Caco-2 (cell line): ENCODE measurements at regions not wholly inside any gene's neighbourhood (a gene's known extent, or its start where the extent isn't known, plus 50 kb on each side); places are given as distances from the start of the nearest gene placed in this dataset.

Experiments used
- BruUV-seq: library from RNA; stranded (reverse); fragments of 400-500 nt; replicated peaks from 2 replicates; lab custom pipeline; 2021; lab: Mats Ljungman, UMichigan
- CTCF ChIA-PET: fragments of 300-600 bp; sonication (Branson Sonifier 250); formaldehyde crosslinking; loops from one replicate; lab custom pipeline; 2022; ENCODE audit warnings: antibody characterized with exemption; lab: Charles Lee
- POLR2A ChIA-PET: fragments of 300-600 bp; sonication (Branson Sonifier 250); formaldehyde crosslinking; loops from one replicate; lab custom pipeline; 2022; ENCODE audit warnings: antibody characterized with exemption; lab: Charles Lee
- DNase-seq, 2 experiments: peaks; one replicate each; pipeline versions ENCODE4 v3.0.0 to v3.0.0-alpha.2; 2020 to 2022
- H3K27me3 ChIP-seq: replicated peaks from 2 replicates; pipeline ENCODE4 v1.6.0; 2011; ENCODE audit warnings: low read length; ENCODE audit not compliant: control insufficient read depth, insufficient read depth
- H3K36me3 ChIP-seq: 2 replicates; pipeline ENCODE4 v1.5.1; 2011; ENCODE audit warnings: low read length; ENCODE audit not compliant: control insufficient read depth, insufficient read depth
- H3K4me1 ChIP-seq: fragments of 250-450 bp; sonication (Bioruptor Pico); 2 replicates; pipeline ENCODE4 v1.5.1; 2020; ENCODE audit warnings: mild to moderate bottlenecking
- H3K4me3 ChIP-seq: 2 replicates; pipeline ENCODE4 v1.5.1; 2011; ENCODE audit warnings: low read depth, mild to moderate bottlenecking, control low read depth, low read length
- H3K9me3 ChIP-seq: fragments of 250-450 bp; sonication (Bioruptor Pico); 2 replicates; pipeline ENCODE4 v1.5.1; 2020; ENCODE audit warnings: mild to moderate bottlenecking, moderate library complexity
- H3K27ac Mint-ChIP-seq: one replicate; pipeline ENCODE4 v1.8.0; 2022; ENCODE audit warnings: mixed read lengths; ENCODE audit not compliant: unreplicated experiment
- H3K27me3 Mint-ChIP-seq: one replicate; pipeline ENCODE4 v1.8.0; 2022; ENCODE audit warnings: mixed read lengths; ENCODE audit not compliant: insufficient read depth, unreplicated experiment
- H3K36me3 Mint-ChIP-seq: one replicate; pipeline ENCODE4 v1.8.0; 2022; ENCODE audit warnings: mild to moderate bottlenecking, mixed read lengths; ENCODE audit not compliant: insufficient read depth, unreplicated experiment
- H3K4me1 Mint-ChIP-seq: one replicate; pipeline ENCODE4 v1.8.0; 2022; ENCODE audit warnings: low read depth, mixed read lengths; ENCODE audit not compliant: unreplicated experiment
- H3K4me3 Mint-ChIP-seq: one replicate; pipeline ENCODE4 v1.8.0; 2022; ENCODE audit warnings: mild to moderate bottlenecking, moderate library complexity, mixed read lengths; ENCODE audit not compliant: unreplicated experiment
- H3K9me3 Mint-ChIP-seq: one replicate; pipeline ENCODE4 v1.8.0; 2022; ENCODE audit warnings: mixed read lengths; ENCODE audit not compliant: unreplicated experiment
- intact Hi-C: fragments of 100-400 bp; cut with micrococcal nuclease; formaldehyde crosslinking; loops from one replicate; pipeline ENCODE4 v1.10.0; 2022; ENCODE audit not compliant: unreplicated experiment
- TF ChIP-seq, protein P1 (sequence below), 2 experiments: fragments of 200-600 bp in 1 of 2; IDR thresholded peaks; 1 replicate in 1 of 2; 2 replicates in 1 of 2; pipeline versions ENCODE4 v1.5.1 to v1.8.0; 2011 to 2022; ENCODE audit warnings: antibody characterized with exemption in 1 of 2, control low read depth in 1 of 2, inconsistent platforms in 1 of 2, low read depth in 1 of 2, low read length in 1 of 2, mild to moderate bottlenecking in 1 of 2, moderate library complexity in 1 of 2; ENCODE audit not compliant: insufficient read depth in 1 of 2, severe bottlenecking in 1 of 2, unreplicated experiment in 1 of 2

DNA sequence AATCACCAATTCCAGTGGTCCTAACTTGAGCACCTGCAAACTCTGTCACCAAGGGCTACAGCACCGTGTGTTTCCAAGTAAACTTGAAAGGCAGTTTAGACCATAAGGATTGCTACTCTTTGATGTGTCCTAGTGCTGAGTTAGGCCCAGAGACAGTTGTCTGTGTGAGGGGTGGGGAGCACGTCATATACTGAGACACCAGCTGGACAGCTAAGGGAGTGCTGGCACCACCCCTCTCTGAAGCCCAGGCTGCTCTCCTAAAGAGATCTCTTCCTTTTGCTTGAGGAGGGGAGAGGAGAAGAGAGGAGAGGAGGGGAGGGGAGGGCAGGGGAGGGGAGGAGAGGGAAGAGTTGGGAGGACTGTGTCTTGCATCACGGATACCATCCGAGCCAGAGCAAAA is 218.7 kb upstream of the TACR3 start:
- DNase-seq: no peak

DNA sequence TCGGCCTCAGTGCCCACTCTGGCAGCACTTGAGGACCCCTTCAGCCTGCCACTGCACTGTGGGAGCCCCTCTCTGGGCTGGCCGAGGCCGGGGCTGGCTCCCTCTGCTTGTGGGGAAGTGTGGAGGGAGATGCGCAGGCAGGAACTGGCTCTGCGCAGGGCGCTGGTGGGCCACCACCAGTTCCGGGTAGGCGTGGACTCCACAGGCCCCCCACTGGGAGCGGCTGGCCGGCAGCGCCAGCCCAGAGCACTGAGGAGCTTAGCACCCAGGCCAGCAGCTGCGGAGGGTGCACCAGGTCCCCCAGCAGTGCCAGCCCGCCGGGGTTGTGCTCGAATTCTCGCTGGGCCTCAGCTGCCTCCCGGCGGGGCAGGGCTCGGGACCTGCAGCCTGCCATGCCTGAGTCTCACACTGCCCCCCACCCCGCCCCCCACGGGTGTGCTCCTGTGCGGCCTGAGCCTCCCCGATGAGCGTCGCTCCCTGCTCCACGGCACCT is 216.9 kb upstream of the TACR3 start:
- intact Hi-C loops: loop anchor here (10.0 kb wide), 1 partner anchor 842 kb away; the partner anchor contains the start of gene BDH2
- Mint-ChIP-seq H3K4me3 (no peak overlapping the region), H3K27ac (no peak overlapping the region), H3K9me3 (peaks cover 10% of the 10 kb centered on the region), H3K4me1 (no peaks in the 10 kb centered on the region), H3K36me3 (no peaks in the 10 kb centered on the region), H3K27me3 (no peaks in the 10 kb centered on the region)
- Histone ChIP-seq H3K27me3 (no peaks in the 10 kb centered on the region), H3K4me3 (no peak overlapping the region), H3K9me3 (no peaks in the 10 kb centered on the region), H3K4me1 (no peaks in the 10 kb centered on the region), H3K36me3 (no peaks in the 10 kb centered on the region)
- ChIA-PET CTCF (no interaction called here), POLR2A (no interaction called here)
- DNase-seq: no peak
- no TSS peak for BruUV-seq
- TF ChIP-seq, protein P1, sequence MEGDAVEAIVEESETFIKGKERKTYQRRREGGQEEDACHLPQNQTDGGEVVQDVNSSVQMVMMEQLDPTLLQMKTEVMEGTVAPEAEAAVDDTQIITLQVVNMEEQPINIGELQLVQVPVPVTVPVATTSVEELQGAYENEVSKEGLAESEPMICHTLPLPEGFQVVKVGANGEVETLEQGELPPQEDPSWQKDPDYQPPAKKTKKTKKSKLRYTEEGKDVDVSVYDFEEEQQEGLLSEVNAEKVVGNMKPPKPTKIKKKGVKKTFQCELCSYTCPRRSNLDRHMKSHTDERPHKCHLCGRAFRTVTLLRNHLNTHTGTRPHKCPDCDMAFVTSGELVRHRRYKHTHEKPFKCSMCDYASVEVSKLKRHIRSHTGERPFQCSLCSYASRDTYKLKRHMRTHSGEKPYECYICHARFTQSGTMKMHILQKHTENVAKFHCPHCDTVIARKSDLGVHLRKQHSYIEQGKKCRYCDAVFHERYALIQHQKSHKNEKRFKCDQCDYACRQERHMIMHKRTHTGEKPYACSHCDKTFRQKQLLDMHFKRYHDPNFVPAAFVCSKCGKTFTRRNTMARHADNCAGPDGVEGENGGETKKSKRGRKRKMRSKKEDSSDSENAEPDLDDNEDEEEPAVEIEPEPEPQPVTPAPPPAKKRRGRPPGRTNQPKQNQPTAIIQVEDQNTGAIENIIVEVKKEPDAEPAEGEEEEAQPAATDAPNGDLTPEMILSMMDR (IDR thresholded peaks at IDR 0.05; ENCODE audit: insufficient read depth in 1 of 2, low read depth in 1 of 2, low read length in 1 of 2, severe bottlenecking in 1 of 2, unreplicated experiment in 1 of 2): no peak

More for the DNA sequence above, 218.7 kb upstream of the TACR3 start:
- BruUV-seq: no TSS peak
- Mint-ChIP-seq H3K27ac (no peak overlapping the region), H3K9me3 (peaks cover 10% of the 10 kb centered on the region), H3K4me3 (no peak overlapping the region), H3K4me1 (no peaks in the 10 kb centered on the region), H3K36me3 (no peaks in the 10 kb centered on the region), H3K27me3 (peaks cover 3% of the 10 kb centered on the region)
- ChIA-PET POLR2A (no interaction called here), CTCF (no interaction called here)
- intact Hi-C loops: loop anchor here (10.0 kb wide), 1 partner anchor 844 kb away; the partner anchor contains the start of gene BDH2
- Histone ChIP-seq H3K27me3 (no peaks in the 10 kb centered on the region), H3K4me3 (no peak overlapping the region), H3K4me1 (no peaks in the 10 kb centered on the region), H3K36me3 (no peaks in the 10 kb centered on the region), H3K9me3 (no peaks in the 10 kb centered on the region)
- TF ChIP-seq, protein P1 (IDR thresholded peaks at IDR 0.05; ENCODE audit: insufficient read depth in 1 of 2, low read depth in 1 of 2, low read length in 1 of 2, severe bottlenecking in 1 of 2, unreplicated experiment in 1 of 2): no peak

DNA sequence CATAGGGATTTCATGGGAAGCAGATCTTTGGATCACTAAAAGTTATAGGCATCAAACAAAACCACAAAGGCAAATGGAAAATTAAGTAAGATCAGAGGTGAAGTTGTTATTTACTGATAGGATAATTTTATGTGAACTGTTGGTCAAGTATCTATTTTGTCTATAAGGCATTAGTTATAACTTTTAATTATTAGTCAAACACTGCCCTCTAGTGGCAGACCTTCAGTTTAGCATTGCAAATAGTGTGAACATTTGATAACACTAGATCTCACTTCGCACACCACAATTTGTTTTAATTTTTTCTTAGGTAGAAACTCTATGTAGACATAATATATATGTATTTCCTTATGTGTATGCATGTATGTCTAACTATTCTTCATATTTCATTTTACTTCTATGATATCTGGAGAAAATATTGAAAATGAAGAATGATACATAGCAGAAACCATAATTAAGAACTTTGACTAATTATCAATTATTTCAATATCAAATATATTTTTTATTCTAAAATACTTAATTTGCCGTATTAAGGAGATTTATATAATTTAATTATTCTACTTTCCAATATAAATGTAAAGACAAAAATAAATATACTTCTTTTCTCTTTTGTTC is 214.5 kb upstream of the TACR3 start:
- Mint-ChIP-seq H3K27me3 (no peaks in the 10 kb centered on the region), H3K27ac (no peak overlapping the region), H3K4me1 (no peaks in the 10 kb centered on the region), H3K9me3 (peaks cover 10% of the 10 kb centered on the region), H3K4me3 (no peak overlapping the region), H3K36me3 (no peaks in the 10 kb centered on the region)
- intact Hi-C loops: loop anchor here (2.0 to 10.0 kb wide), 3 partner anchors 132 to 839 kb away; partner anchors contain the start of gene BDH2
- no peaks in the 10 kb centered on the region for H3K27me3 ChIP-seq
- no peaks in the 10 kb centered on the region for H3K9me3 ChIP-seq
- H3K4me1 ChIP-seq: no peaks in the 10 kb centered on the region
- ChIA-PET CTCF (no interaction called here), POLR2A (no interaction called here)
- peak in 1 of 2 experiments; percentile 34 for DNase-seq
- TF ChIP-seq, protein P1 (IDR thresholded peaks at IDR 0.05; ENCODE audit: insufficient read depth in 1 of 2, low read depth in 1 of 2, low read length in 1 of 2, severe bottlenecking in 1 of 2, unreplicated experiment in 1 of 2): peak; percentile 62 to 66
- no TSS peak for BruUV-seq
- no peaks in the 10 kb centered on the region for H3K36me3 ChIP-seq
- no peak overlapping the region for H3K4me3 ChIP-seq
